ENCODE measurements at regions not wholly inside any gene's neighbourhood (a gene's known extent, or its start where the extent isn't known, plus 50 kb on each side); places are given as distances from the start of the nearest gene placed in this dataset.

- no peak for DNase-seq
Measured at GRCh38 chr10:94102436-94102835, 108.7 kb downstream of the PLCE1 start.

GRCh38 chr10:94103192-94103591, 109.5 kb downstream of the PLCE1 start:
- H3K4me1 ChIP-seq, result no peaks in the 10 kb centered on the region
- no peak for TF ChIP-seq CTCF (IDR thresholded peaks at IDR 0.05; ENCODE audit: low read depth, low read length)
- no peaks in the 10 kb centered on the region for H3K27me3 ChIP-seq

More at GRCh38 chr10:94102436-94102835, 108.7 kb downstream of the PLCE1 start:
- H3K4me1 ChIP-seq, result no peaks in the 10 kb centered on the region
- H3K27me3 ChIP-seq, result no peaks in the 10 kb centered on the region
- no peaks in the 10 kb centered on the region for H3K36me3 ChIP-seq
- no peak for TF ChIP-seq CTCF (IDR thresholded peaks at IDR 0.05; ENCODE audit: low read depth, low read length)
- H3K4me3 ChIP-seq (ENCODE audit: low read depth, low read length), result no peak overlapping the region
- no peaks in the 10 kb centered on the region for H3K9me3 ChIP-seq

GRCh38 chr10:94103801-94104221, 110.1 kb downstream of the PLCE1 start:
- DNase-seq, result no peak
- no peak for TF ChIP-seq CTCF (IDR thresholded peaks at IDR 0.05; ENCODE audit: low read depth, low read length)
- Histone ChIP-seq H3K27me3 (no peaks in the 10 kb centered on the region), H3K4me1 (no peaks in the 10 kb centered on the region), H3K4me3 (ENCODE audit: low read depth, low read length) (no peak overlapping the region), H3K36me3 (no peaks in the 10 kb centered on the region), H3K9me3 (no peaks in the 10 kb centered on the region)

More at GRCh38 chr10:94103192-94103591, 109.5 kb downstream of the PLCE1 start:
- Histone ChIP-seq H3K36me3 (no peaks in the 10 kb centered on the region), H3K9me3 (no peaks in the 10 kb centered on the region), H3K4me3 (ENCODE audit: low read depth, low read length) (no peak overlapping the region)
- DNase-seq, result no peak

- Histone ChIP-seq H3K36me3 (no peaks in the 10 kb centered on the region), H3K9me3 (no peaks in the 10 kb centered on the region), H3K4me1 (no peaks in the 10 kb centered on the region), H3K4me3 (ENCODE audit: low read depth, low read length) (no peak overlapping the region), H3K27me3 (no peaks in the 10 kb centered on the region)
- TF ChIP-seq CTCF (IDR thresholded peaks at IDR 0.05; ENCODE audit: low read depth, low read length), result no peak
- no peak for DNase-seq
Measured at GRCh38 chr10:94104316-94105000, 110.7 kb downstream of the PLCE1 start.

- no peak for TF ChIP-seq CTCF (IDR thresholded peaks at IDR 0.05; ENCODE audit: low read depth, low read length)
- no peaks in the 10 kb centered on the region for H3K4me1 ChIP-seq
- H3K9me3 ChIP-seq, result no peaks in the 10 kb centered on the region
- no peak overlapping the region for H3K4me3 ChIP-seq (ENCODE audit: low read depth, low read length)
- no peak for DNase-seq
- H3K36me3 ChIP-seq, result no peaks in the 10 kb centered on the region
- H3K27me3 ChIP-seq, result no peaks in the 10 kb centered on the region
Measured at GRCh38 chr10:94105226-94105625, 111.5 kb downstream of the PLCE1 start.

- H3K4me1 ChIP-seq, result no peaks in the 10 kb centered on the region
Measured at GRCh38 chr10:94107191-94107590, 113.5 kb downstream of the PLCE1 start.

More at GRCh38 chr10:94107191-94107590, 113.5 kb downstream of the PLCE1 start:
- no peak for DNase-seq
- no peak overlapping the region for H3K4me3 ChIP-seq (ENCODE audit: low read depth, low read length)
- no peaks in the 10 kb centered on the region for H3K36me3 ChIP-seq
- H3K9me3 ChIP-seq, result no peaks in the 10 kb centered on the region
- no peak for TF ChIP-seq CTCF (IDR thresholded peaks at IDR 0.05; ENCODE audit: low read depth, low read length)
- no peaks in the 10 kb centered on the region for H3K27me3 ChIP-seq
